Suppressor macrophage treated with lipopolysaccharide for 1 hour (primary cell): ENCODE measurements at regions not wholly inside any gene's neighbourhood (a gene's known extent, or its start where the extent isn't known, plus 50 kb on each side); places are given as distances from the start of the nearest gene placed in this dataset.
"Not testable (repeated sequence)": the region's sequence is repeated elsewhere in the genome, so short reads cannot be mapped to it uniquely, and the experiment has no call there.

Source experiments
- DNase-seq, 3 donors: peaks; one replicate each; pipeline ENCODE4 v3.0.0-alpha.2; 2020 to 2022

GRCh38 chr7:69228212-69228811 is 370.0 kb upstream of the AUTS2 start:
- no peak for DNase-seq

- DNase-seq, result no peak
These were observed 365.6 kb upstream of the AUTS2 start for GRCh38 chr7:69232445-69233376.

- no peak for DNase-seq
These were observed 360.7 kb upstream of the AUTS2 start for GRCh38 chr7:69237541-69237940.

- DNase-seq, result no peak
These were observed 355.3 kb upstream of the AUTS2 start for GRCh38 chr7:69243016-69243415.

- DNase-seq, result no peak
These were observed 353.6 kb upstream of the AUTS2 start for GRCh38 chr7:69244701-69245100.

- DNase-seq, result no peak
These were observed 352.6 kb upstream of the AUTS2 start for GRCh38 chr7:69245646-69246045.

- peak; percentile 64 to 81 (median 67) for DNase-seq
These were observed 351.5 kb upstream of the AUTS2 start for GRCh38 chr7:69246758-69247157.

GRCh38 chr7:69248382-69248828 is 349.9 kb upstream of the AUTS2 start:
- not testable (repeated sequence) for DNase-seq

GRCh38 chr7:69250958-69251357 is 347.3 kb upstream of the AUTS2 start:
- DNase-seq, result no peak

- no peak for DNase-seq
These were observed 343.6 kb upstream of the AUTS2 start for GRCh38 chr7:69254643-69255042.

- DNase-seq, result peak; percentile 69 to 88 (median 72)
These were observed 341.6 kb upstream of the AUTS2 start for GRCh38 chr7:69256634-69257081.

GRCh38 chr7:69257592-69257991 is 340.7 kb upstream of the AUTS2 start:
- DNase-seq, result no peak

GRCh38 chr7:69259445-69259844 is 338.8 kb upstream of the AUTS2 start:
- DNase-seq, result no peak

GRCh38 chr7:69260023-69260422 is 338.3 kb upstream of the AUTS2 start:
- DNase-seq, result no peak

- no peak for DNase-seq
These were observed 334.7 kb upstream of the AUTS2 start for GRCh38 chr7:69263550-69263949.

GRCh38 chr7:69269806-69270205 is 328.5 kb upstream of the AUTS2 start:
- no peak for DNase-seq

- no peak for DNase-seq
These were observed 326.2 kb upstream of the AUTS2 start for GRCh38 chr7:69272101-69272500.

GRCh38 chr7:69276011-69276729 is 322.1 kb upstream of the AUTS2 start:
- no peak for DNase-seq

- DNase-seq, result no peak
These were observed 320.9 kb upstream of the AUTS2 start for GRCh38 chr7:69277366-69277765.

- DNase-seq, result no peak
These were observed 315.3 kb upstream of the AUTS2 start for GRCh38 chr7:69282946-69283345.

GRCh38 chr7:69283421-69283820 is 314.9 kb upstream of the AUTS2 start:
- DNase-seq, result no peak

GRCh38 chr7:69285854-69286253 is 312.4 kb upstream of the AUTS2 start:
- no peak for DNase-seq

- DNase-seq, result no peak
These were observed 302.3 kb upstream of the AUTS2 start for GRCh38 chr7:69295977-69296376.
